Stimulated activated CD8-positive, alpha-beta memory T cell treated with anti-CD3 and anti-CD28 coated beads, Interleukin-7, amount 100 ng/mL, for 48 hours (primary cell): ENCODE measurements at regions not wholly inside any gene's neighbourhood (a gene's known extent, or its start where the extent isn't known, plus 50 kb on each side); places are given as distances from the start of the nearest gene placed in this dataset.
"Not testable (repeated sequence)": the region's sequence is repeated elsewhere in the genome, so short reads cannot be mapped to it uniquely, and the experiment has no call there.

Experiments
- DNase-seq, 2 donors: peaks; one replicate each; pipeline ENCODE4 v3.0.0-alpha.2; 2020; ENCODE audit warnings: low read depth in 1 of 2; ENCODE audit errors: extremely low read depth in 1 of 2

DNA sequence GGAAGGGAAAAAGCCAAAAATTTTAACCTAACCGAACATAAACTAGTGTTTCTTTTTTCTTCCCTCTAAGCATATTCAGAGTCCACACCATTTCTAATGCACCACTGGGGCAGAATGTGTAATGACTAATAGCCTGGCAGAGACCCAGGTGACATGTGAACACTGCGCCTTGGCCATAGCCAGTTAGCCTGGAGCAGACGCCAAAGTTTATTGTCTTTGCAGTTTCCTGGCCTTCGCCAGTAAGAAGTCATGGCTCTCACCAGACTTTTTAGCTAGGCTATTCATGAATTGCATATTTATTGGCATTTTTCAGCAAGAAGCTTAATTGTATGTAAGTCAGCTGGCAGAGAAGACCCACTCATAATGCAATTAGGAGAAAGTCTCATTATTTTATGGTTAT, 182.8 kb upstream of the SLC27A6 start:
- no peak for DNase-seq

DNA sequence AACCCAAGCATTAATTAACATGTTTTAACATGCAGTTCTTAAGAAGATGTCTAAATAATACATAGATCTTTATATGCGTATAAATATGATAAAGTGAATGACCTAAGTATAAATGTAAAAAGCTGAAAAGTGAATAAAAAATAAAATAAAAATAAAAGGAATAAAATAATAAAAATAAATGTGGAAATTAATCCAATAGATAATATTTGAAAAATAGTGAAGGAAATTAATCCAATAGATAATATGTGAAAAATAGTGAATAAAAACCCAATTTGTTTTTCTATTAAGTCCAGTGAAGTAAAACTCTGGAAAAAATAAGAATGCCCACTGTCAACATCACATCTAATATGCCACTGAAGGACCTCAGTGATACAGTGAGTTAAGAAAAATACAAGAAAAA, 180.6 kb upstream of the SLC27A6 start:
- no peak for DNase-seq

DNA sequence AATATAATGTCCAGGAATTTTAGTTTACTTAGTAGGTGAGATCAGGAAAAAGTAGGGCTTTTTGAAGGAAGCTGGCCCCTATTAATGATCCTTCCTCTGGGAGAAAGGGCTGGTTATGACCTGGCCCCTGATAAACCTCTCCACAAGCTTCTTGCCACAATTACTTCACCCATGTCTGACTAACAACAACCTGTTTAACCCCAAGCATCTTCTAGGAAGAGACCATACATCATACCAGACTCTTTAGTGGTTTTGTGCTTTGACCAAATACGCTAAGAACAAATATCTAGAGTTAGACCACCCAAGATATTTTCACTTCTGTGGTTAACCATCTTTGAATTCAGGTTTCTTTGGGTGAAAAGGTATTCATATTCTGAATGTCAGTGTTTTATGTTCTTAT, 174.0 kb upstream of the SLC27A6 start:
- no peak for DNase-seq

DNA sequence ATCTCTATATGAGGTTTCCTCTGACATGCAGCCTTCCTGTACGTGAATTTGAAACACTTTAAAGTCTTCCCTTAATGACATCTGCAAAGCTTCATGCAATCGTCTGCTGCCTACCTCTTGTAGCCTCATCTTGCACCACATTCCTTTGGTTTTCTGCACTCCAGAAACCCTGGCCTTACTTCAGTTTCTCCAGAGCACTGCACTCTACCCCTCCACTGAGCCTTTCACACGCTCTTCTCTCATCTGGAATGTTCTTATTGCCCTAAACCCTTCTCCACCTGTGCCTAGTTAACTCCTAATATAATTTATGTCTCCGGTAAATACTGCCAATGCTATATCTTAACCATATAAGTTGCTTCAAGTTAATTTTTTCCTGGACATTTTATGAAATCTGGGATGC, 168.8 kb upstream of the SLC27A6 start:
- DNase-seq = no peak

DNA sequence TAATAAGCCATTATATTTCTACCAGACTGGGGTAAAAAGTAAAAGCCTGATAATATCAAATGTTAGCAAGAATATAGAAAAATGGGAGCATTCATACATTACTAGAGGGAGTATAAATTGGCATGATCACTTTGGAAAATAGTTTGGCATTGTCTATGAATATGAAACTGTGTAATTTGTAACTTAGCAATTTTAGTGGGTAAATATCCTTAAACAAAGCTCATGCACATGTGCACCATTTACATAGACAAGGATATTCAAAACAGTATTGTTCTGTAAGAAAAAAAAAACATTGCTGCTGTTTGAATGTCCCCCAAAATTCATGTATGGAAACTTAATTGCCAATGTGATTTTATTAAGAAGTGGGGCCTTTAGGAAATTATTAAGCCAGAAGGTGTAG, 166.4 kb upstream of the SLC27A6 start:
- DNase-seq = no peak

DNA sequence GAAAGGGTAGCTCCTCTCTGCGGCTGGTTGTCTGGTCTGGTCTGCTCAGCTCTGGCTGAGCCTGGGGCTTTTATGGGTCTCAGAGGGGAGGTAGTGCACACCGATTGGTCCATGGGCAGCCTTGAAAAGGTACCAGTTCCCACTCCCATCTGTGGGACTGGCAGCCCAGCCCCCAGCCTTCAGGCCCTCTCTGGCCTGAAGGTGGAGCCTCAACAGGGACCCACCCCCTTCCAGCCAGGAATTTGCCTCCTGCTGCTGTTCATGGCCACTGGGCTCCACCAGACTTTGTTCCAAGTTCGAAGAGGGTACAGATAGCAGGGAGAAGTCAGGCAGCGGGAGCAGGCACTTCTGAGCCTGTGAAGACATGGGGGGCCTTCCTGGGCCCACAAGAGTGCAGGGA, 165.3 kb upstream of the SLC27A6 start:
- no peak for DNase-seq

DNA sequence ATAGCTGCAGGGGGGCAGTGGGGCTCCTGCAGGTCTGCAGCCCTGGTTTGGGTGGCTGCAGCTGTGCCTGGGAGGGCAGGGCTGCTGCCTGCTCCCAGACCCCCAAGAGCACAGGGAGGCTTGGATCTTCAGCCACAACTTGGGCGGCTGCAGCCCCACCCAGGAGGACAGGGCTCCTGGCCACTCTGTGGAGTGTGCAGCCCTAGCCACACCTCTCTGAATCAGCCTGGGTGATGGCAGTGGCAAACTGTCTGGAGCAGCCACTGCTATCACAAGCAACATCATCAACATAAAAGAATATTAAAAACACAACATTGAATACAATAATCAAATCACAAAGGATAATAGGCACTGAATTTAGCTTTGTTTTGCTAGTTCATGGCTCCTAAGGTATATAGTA, 164.9 kb upstream of the SLC27A6 start:
- DNase-seq = no peak

DNA sequence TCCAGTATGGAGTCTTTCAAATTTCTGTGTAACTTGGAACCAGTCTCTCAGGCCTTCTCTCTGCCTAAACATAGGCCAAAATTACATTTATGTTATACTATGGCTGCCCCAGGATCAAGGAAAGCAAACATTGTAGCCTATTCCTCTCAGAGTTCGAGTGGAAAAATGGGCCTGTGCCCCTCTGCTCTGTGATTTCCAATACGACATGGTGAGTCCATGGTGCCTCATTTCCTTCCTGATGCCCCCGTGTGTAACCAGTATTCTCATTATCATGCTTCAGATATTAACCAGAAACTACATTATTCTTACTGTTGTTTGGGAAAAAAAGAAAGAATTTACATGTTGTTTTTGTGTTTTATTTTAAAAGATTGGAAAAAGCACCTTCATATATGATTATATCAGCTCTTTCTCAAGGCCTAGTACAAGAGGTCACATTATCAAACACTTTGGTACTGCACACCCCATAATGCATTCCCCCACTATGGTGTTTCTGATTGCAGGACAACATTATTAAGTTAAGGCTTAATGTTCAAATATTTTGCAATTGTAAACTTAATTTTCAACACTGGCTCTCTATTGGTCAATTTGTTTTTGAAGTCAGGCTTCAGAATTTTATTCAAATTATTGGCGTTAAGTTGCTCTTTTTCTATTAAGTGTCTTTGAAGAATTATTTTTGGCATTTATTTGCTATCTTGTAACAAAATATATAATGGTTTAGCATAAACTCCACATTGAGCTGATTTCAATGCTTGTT, 151.8 kb upstream of the SLC27A6 start:
- DNase-seq = no peak

DNA sequence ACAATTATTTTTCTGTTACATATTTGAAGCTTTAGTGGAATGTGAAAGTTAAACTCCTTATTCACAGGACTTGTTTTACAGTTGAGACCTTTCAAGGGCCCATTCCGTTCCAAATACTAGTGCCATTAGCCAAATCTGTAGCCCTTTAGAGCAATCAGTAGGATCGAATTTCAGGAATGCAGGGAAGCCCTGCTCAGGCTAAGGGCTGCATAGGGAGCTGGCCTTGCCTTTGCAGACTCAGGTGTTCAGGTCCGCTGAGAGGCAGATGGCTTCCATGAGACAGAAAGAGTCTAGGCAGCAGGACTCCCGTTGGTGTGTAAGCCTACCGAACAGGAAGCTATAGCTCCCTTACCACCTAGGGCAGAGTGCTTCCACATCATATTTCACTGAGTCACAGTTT, 150.1 kb upstream of the SLC27A6 start:
- no peak for DNase-seq

DNA sequence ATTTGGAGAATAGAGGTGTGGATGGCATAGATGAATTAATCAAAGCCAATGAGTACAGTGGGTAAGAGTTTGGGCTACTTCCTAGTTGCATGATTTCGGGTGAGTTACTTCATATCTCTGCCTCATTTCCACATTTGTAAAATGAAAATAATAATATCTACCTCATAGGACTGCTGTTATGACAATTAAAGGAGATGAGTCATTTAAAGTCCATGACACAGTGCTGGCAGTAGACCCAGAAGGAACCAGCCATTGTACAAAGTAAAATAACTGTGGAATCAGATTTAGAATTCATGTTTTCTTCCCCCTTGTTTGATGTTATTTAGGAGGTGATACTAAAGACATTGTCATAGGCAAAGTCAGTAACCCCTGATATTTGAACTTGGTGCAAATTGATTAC, 139.5 kb upstream of the SLC27A6 start:
- DNase-seq = no peak

DNA sequence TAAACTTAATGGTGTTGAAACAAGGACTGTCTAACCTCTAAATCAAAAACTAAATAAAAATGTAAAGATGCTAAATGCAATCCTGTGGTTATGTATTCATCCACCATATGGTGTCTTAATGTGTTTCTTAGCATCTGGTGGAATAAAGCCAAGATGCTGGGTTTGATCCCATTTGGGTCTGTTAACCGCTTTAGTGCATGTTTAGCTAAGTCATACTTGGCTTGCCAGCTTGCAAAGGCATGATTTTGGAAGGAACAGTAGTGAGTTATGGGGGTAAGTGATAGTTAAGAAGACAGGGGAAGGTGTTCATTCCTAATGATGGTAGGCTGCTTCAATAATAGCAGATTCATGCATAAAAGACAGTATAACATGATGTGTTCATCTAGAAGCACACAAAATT, 139.0 kb upstream of the SLC27A6 start:
- no peak for DNase-seq

DNA sequence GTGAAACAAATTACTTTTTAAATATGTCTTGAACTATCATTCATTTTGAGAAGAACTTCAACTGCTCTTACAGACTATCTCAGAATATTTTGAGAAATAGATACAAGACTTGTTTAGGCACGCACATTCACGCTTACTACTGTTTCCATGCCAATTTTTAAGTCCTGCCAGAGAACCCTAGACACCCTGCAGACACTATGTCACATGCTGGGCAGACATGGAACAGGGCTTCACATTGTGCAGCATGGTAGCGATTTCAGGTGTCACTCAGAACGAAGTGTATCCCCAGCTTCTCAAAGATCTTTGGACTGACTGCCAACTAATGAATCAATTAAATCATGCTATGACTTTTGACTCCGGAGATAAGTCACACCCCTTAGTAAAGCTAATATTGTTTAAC, 128.7 kb upstream of the SLC27A6 start:
- DNase-seq = no peak

DNA sequence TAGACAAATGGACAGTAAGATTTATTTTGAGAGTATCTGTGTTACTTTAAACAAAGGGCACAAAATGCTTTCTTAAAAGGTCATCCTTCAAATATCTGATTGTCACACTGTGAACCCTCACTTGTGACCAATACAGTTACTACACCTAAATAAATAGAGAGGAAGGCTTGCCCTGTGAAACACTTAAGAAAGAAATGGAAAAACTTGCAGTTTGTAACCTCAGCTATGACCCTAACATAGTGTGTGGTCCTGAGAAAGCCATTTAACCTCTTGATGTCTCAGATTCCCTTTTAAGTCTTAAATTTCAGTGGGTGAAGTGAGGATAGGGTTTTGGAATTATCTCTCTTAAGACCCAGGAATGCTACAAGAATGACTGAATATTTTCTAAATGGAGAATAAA, 126.7 kb upstream of the SLC27A6 start:
- DNase-seq = no peak

DNA sequence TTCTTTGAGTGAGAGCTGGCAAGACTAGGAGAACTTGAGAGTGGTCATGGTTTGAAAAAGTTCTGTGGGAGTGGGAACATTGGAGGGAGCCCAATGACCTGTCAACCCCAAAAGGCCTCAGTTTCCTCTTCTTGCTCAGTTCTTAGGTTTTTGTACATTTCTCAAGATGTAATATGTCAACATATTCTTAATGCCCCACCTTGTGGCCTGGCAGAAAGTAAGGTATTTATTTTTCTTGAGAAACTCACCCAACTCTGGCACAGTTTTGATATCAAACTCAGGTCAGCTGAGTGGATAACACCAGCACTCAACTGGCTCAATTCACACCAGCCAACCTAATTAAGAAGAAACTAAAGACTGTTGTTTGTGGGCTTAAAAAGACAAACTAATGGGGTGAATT, 123.0 kb upstream of the SLC27A6 start:
- no peak for DNase-seq

DNA sequence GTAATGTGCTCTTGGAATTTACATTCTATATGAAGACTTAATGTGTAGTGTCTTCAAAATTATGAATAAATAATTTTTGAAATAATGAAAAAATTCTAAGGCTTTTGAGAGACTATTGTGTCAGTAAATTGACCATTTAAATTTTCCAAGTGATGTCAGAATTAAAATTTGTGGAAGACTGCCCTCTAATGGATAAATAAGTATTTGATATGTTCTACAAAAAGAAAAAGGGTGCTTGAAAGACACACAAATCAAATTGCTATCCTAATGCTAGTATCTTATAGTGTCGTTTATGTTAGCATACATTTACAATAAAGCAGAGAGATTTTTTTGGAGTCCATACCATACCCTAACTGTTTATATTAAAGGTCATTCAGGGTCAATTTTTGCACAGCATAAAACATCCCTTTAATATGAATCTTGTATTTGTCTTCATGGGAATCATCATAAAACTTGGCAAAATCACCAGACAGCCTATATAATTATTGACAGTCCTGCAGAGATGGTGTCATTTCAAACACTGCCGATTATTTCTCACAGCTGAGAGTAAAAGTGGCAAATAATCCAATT, 120.8 kb upstream of the SLC27A6 start:
- DNase-seq = no peak

DNA sequence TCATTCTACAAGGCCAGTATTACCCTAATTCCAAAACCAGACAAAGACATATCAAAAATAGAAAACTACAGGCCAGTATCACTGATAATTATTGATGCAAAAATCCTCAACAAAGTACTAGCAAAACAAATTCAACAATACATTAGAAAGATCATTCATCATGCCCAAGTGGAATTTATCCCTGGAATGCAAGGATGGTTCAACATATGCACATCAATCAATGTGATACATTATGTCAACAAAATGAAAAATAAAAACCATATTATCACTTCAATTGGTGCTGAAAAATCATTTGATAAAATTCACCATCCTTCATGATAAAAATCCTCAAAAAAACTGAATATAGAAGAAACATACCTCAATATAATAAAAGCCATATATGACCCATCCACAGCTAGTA, 115.2 kb upstream of the SLC27A6 start:
- no peak for DNase-seq

DNA sequence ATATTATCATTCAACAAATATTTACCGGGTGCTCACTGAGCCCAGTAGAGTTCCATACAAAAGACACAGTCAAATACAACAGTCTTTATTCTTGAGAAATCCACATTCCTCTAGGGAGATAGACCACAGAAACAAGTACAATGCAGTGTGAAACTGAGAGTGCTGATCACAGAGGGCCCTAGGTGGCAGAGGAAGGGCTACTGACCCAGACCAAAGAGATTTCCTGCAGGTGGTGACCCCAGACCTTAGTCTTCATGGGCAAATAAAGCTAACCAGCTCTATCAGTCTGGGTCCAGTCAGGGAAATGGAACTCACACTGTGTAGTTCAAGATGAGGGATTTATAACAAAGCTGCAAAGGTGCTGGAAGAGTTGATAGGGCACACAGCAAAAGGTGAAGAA, 110.4 kb upstream of the SLC27A6 start:
- DNase-seq = no peak

DNA sequence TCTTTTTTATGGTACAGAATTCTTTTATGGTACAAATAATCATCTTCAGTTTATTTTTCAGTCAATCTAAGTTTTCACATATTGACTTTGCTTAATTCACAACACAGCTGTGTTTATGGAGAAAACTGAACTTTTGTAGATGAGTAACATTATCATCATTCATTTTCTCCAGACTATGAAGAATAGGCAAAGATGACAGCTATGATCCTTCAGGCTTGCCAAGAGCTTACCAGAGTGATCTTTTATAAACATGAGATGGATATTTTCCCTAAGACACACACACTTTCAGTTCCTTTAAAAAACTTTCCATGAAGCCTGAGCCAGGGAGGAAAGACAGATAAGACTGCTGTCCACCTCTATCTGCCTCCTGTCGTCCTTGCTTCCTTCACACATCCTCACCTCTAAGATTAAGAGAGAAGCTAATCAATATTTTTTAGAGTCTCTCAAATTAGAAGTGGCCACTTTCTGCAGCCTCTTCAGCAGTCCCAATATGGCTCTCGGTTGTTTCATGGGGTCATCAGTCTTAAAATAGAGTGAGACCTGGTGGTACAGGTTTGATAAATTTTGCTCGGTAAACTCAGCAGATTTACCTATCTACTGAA, 108.1 kb upstream of the SLC27A6 start:
- DNase-seq = no peak

DNA sequence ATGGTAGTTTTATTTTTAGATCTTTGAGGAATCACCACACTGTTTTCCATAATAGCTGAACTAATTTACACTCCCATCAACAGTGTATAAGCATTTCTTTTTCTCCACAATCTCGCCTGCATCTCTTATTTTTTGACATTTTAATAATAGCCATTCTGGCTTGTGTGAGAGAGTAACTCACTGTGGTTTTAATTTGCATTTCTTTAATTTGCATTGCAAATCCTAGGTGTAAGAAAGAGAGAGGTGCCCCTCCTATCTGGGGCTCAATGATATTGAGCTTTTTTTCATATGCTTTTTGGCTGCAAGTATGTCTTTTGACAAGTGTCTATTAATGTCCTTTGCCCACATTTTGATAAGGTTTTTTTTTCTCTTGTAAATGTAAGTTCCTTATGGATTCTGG, 106.3 kb upstream of the SLC27A6 start:
- DNase-seq = no peak

DNA sequence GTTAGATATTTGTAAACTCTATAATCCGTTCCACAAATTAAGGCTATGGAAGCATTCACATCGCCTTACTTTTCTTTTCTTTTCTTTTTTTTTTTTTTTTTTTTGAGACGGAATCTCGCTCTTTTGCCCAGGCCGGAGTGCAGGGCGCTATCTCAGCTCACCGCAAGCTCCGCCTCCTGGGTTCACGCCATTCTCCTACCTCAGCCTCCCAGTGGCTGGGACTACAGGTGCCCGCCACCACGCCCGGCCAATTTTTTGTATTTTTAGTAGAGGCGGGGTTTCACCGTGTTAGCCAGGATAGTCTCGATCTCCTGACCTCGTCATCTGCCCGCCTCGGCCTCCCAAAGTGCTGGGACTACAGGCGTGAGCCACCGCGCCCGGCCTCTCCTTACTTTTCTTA, 104.1 kb upstream of the SLC27A6 start:
- not testable (repeated sequence) for DNase-seq

DNA sequence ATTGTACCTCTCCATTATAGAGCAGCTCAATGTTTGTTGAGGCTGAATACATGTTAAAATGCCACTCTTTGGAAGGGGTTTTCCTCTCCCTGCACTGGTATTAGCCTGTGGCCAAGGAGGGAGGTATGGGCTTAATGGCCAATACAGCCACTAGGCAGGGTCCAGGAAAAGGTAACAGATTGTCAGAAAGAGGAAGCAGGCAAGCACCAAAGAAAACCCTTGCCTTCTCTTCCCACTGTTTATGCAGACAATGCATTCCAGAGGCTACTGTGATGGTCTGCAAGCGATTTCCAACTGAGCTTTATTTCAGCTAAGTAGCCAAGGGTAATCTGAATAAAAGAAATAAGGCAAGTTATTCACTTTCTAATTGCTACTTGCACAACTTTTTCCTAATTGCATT, 95.3 kb upstream of the SLC27A6 start:
- no peak for DNase-seq

DNA sequence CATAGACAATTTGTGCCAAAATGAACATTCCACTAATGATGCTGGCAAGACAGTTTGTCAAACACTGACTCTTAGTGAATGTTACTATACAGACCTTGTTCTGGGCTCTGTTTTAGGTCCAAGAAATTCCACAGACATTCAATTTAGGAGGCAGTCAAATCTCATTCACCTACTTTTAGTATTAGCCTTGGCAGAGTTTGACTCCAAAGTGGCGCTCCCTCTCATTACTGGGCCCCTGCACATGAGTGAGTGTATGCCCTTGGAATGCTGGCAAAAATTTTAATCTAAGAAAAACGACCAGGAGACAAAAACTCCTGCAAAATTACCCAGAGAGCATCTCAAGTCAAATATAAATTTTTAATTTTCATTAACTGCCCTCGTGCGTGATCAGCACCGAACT, 94.9 kb upstream of the SLC27A6 start:
- no peak for DNase-seq

DNA sequence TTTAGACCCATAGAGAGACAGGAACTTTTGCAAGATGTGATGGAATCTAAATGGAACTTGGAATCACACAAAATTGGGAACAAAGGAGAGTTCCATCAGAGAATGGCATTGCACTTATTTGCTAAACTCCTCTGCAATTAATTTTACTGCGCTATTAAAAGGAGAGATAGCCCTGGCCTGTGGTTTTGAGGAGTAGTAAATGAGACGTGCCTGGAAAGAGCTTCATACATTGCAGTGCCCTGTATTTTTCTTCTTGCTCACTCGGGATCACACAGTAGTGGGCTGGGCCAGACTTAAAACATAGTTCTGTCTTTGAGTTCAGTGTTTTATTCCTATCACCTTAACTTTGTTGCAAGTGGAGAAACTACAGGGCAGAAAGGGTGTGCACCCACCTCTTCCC, 94.4 kb upstream of the SLC27A6 start:
- DNase-seq = no peak
